ENCODE measurements at regions not wholly inside any gene's neighbourhood (a gene's known extent, or its start where the extent isn't known, plus 50 kb on each side); places are given as distances from the start of the nearest gene placed in this dataset.

DNA sequence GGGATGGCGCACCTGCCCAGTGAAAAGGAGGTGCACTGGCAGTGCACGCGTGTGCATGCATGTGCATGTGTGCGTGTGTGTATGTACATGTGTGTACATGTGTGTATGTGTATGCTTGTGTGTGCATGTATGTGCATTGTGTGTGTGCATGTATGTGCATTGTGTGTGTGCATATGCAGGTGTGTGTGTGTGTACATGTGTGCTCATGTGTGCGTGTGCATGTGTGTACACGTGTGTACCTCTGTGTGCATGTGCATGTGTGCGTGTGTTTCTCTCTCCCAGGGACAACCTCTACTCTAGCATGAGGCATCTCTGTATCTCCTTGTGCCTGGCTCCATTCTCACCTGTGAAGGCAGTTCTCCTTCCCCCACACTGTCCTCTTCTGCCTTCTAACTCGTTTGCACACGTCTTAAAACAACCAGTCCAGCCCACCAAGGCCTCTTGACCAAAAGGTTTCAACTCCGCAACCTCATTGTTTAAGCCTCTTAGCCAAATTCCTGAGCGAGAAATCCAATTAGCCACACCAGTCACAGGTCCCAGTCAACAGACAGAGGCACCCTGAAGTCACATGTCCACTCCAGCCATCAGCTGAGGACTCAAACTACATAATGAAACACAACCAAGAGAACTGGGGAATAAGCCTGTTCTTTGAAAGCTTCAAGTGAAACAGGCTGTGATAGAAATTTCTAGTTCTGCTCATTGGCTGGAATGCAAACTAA is 103.5 kb upstream of the PTPRT start:
- Histone ChIP-seq H3K9ac (ENCODE audit: low read length in 2 of 2) (no peak overlapping the region), H3K9me3 (ENCODE audit: control insufficient read depth in 2 of 2, low read length in 2 of 2) (peaks cover 0 to 6% of the 10 kb centered on the region in 2 donors), H3K4me1 (ENCODE audit: control insufficient read depth, insufficient read depth, low read length) (no peaks in the 10 kb centered on the region), H3K27ac (ENCODE audit: low read length) (no peak overlapping the region), H3K4me3 (ENCODE audit: low read length in 2 of 2) (no peak overlapping the region), H3K36me3 (ENCODE audit: control insufficient read depth in 2 of 2, insufficient read depth in 2 of 2, low read length in 2 of 2) (no peaks in the 10 kb centered on the region), H3K27me3 (ENCODE audit: control insufficient read depth in 1 of 2, insufficient read depth in 2 of 2, low read length in 2 of 2) (no peaks in the 10 kb centered on the region)

- Histone ChIP-seq H3K9ac (ENCODE audit: low read length in 2 of 2) (no peak overlapping the region), H3K4me1 (ENCODE audit: control insufficient read depth, insufficient read depth, low read length) (no peaks in the 10 kb centered on the region), H3K36me3 (ENCODE audit: control insufficient read depth in 2 of 2, insufficient read depth in 2 of 2, low read length in 2 of 2) (no peaks in the 10 kb centered on the region), H3K27ac (ENCODE audit: low read length) (no peak overlapping the region), H3K4me3 (ENCODE audit: low read length in 2 of 2) (no peak overlapping the region), H3K27me3 (ENCODE audit: control insufficient read depth in 1 of 2, insufficient read depth in 2 of 2, low read length in 2 of 2) (no peaks in the 10 kb centered on the region), H3K9me3 (ENCODE audit: control insufficient read depth in 2 of 2, low read length in 2 of 2) (peaks cover 0 to 5% of the 10 kb centered on the region in 2 donors)
Observed at GRCh38 chr20:43292222-43292621, 102.5 kb upstream of the PTPRT start.

GRCh38 chr20:43287637-43288036 is 97.9 kb upstream of the PTPRT start:
- no peaks in the 10 kb centered on the region for H3K36me3 ChIP-seq (ENCODE audit: control insufficient read depth in 2 of 2, insufficient read depth in 2 of 2, low read length in 2 of 2)
- H3K27me3 ChIP-seq (ENCODE audit: control insufficient read depth in 1 of 2, insufficient read depth in 2 of 2, low read length in 2 of 2), result no peaks in the 10 kb centered on the region
- H3K27ac ChIP-seq (ENCODE audit: low read length), result no peak overlapping the region
- no peak overlapping the region for H3K9ac ChIP-seq (ENCODE audit: low read length in 2 of 2)
- no peak overlapping the region for H3K4me3 ChIP-seq (ENCODE audit: low read length in 2 of 2)
- H3K9me3 ChIP-seq (ENCODE audit: control insufficient read depth in 2 of 2, low read length in 2 of 2), result no peaks in the 10 kb centered on the region
- H3K4me1 ChIP-seq (ENCODE audit: control insufficient read depth, insufficient read depth, low read length), result no peaks in the 10 kb centered on the region

DNA sequence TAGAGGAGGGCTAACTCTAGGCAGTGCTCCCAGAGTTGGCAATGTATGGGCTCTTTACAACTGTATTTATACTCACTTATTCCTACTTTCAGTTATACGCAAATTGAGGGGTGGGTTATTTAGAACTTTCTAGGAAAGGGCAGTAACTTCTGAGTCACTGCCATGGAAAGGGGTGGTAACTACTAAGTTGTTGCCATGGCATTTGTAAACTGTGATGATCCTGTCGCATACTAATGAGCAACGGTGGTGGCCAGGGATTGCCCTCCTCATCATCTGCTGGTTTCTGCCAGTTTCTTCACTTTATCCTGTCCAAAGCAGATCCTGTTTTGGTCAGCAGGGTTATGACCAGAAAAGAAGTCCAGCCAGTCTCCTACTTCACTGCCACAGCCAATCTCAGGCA is 95.5 kb upstream of the PTPRT start:
- H3K27ac ChIP-seq (ENCODE audit: low read length), result no peak overlapping the region
- no peaks in the 10 kb centered on the region for H3K36me3 ChIP-seq (ENCODE audit: control insufficient read depth in 2 of 2, insufficient read depth in 2 of 2, low read length in 2 of 2)
- no peaks in the 10 kb centered on the region for H3K4me1 ChIP-seq (ENCODE audit: control insufficient read depth, insufficient read depth, low read length)
- peaks cover 2 to 9% of the 10 kb centered on the region in 2 donors for H3K9me3 ChIP-seq (ENCODE audit: control insufficient read depth in 2 of 2, low read length in 2 of 2)
- no peaks in the 10 kb centered on the region for H3K27me3 ChIP-seq (ENCODE audit: control insufficient read depth in 1 of 2, insufficient read depth in 2 of 2, low read length in 2 of 2)
- H3K4me3 ChIP-seq (ENCODE audit: low read length in 2 of 2), result no peak overlapping the region
- no peak overlapping the region for H3K9ac ChIP-seq (ENCODE audit: low read length in 2 of 2)

DNA sequence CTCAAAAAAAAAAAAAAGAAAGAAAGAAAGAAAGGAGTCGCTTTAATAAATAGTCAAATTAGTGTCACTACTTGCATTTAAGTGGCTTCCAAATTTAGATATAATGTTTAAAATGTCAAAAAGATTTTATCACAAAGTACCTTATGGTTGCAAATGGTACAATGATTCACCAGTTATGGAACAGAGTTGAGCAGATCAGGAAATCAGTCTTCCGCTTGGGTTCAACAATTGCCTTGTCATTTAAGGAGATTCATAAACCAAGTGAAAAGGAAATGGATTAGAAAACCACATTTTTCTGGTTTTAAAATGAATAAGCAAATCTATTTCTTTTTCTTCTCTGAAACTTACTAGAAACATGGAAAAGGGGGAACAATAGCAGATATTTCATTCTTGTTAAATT is 94.8 kb upstream of the PTPRT start:
- H3K27me3 ChIP-seq (ENCODE audit: control insufficient read depth in 1 of 2, insufficient read depth in 2 of 2, low read length in 2 of 2), result no peaks in the 10 kb centered on the region
- no peaks in the 10 kb centered on the region for H3K4me1 ChIP-seq (ENCODE audit: control insufficient read depth, insufficient read depth, low read length)
- no peak overlapping the region for H3K27ac ChIP-seq (ENCODE audit: low read length)
- no peak overlapping the region for H3K9ac ChIP-seq (ENCODE audit: low read length in 2 of 2)
- H3K36me3 ChIP-seq (ENCODE audit: control insufficient read depth in 2 of 2, insufficient read depth in 2 of 2, low read length in 2 of 2), result no peaks in the 10 kb centered on the region
- no peak overlapping the region for H3K4me3 ChIP-seq (ENCODE audit: low read length in 2 of 2)
- peaks cover 6 to 10% of the 10 kb centered on the region in 2 donors for H3K9me3 ChIP-seq (ENCODE audit: control insufficient read depth in 2 of 2, low read length in 2 of 2)

GRCh38 chr20:43283126-43283525 is 93.4 kb upstream of the PTPRT start:
- Histone ChIP-seq H3K27ac (ENCODE audit: low read length) (no peak overlapping the region), H3K4me1 (ENCODE audit: control insufficient read depth, insufficient read depth, low read length) (no peaks in the 10 kb centered on the region), H3K27me3 (ENCODE audit: control insufficient read depth in 1 of 2, insufficient read depth in 2 of 2, low read length in 2 of 2) (no peaks in the 10 kb centered on the region), H3K9ac (ENCODE audit: low read length in 2 of 2) (no peak overlapping the region), H3K9me3 (ENCODE audit: control insufficient read depth in 2 of 2, low read length in 2 of 2) (peaks cover 9 to 13% of the 10 kb centered on the region in 2 donors), H3K4me3 (ENCODE audit: low read length in 2 of 2) (no peak overlapping the region), H3K36me3 (ENCODE audit: control insufficient read depth in 2 of 2, insufficient read depth in 2 of 2, low read length in 2 of 2) (no peaks in the 10 kb centered on the region)

DNA sequence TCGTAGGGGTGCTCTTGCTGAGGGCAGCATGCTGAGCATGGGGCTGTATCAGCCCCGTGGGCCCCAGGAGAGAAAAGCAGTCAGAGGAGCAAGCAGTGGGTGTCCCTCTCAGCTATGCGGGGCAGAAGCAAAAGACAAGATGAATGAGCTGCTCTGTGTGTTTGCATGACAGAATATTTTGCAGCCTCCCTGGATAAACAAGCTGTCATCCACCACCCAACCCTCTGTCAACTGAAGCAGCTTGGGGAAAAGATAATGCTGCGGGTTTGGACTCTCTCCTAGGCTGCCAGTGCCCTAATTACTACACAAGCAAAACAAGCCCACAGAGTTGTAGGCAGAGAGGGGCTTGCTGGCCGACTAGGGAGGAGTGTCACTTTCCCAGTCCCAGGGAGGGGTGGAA is 82.3 kb upstream of the PTPRT start:
- Histone ChIP-seq H3K4me3 (ENCODE audit: low read length in 2 of 2) (no peak overlapping the region), H3K9me3 (ENCODE audit: control insufficient read depth in 2 of 2, low read length in 2 of 2) (peaks cover 0 to 4% of the 10 kb centered on the region in 2 donors), H3K4me1 (ENCODE audit: control insufficient read depth, insufficient read depth, low read length) (no peaks in the 10 kb centered on the region), H3K9ac (ENCODE audit: low read length in 2 of 2) (no peak overlapping the region), H3K27ac (ENCODE audit: low read length) (no peak overlapping the region), H3K27me3 (ENCODE audit: control insufficient read depth in 1 of 2, insufficient read depth in 2 of 2, low read length in 2 of 2) (peaks cover 2 to 3% of the 10 kb centered on the region in 2 donors), H3K36me3 (ENCODE audit: control insufficient read depth in 2 of 2, insufficient read depth in 2 of 2, low read length in 2 of 2) (no peaks in the 10 kb centered on the region)

DNA sequence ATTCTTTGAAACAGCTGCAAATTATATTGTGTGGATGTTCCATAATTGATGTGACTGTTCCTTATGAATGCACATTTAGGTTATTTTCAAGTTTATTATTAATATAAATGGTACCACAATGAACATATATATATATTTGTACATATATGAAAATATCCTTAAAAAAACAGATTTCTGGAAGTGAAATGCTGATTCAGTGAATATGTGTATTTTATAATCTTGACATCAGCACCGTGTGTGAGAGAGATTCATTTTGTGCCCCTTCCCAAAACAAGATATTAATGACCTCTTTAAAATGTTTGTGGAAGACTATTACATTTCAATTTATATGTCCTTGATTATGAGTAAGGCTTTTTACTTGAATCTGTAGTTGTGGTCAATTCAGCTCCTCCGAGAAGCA is 75.7 kb upstream of the PTPRT start:
- Histone ChIP-seq H3K36me3 (ENCODE audit: control insufficient read depth in 2 of 2, insufficient read depth in 2 of 2, low read length in 2 of 2) (no peaks in the 10 kb centered on the region), H3K27me3 (ENCODE audit: control insufficient read depth in 1 of 2, insufficient read depth in 2 of 2, low read length in 2 of 2) (no peaks in the 10 kb centered on the region), H3K4me1 (ENCODE audit: control insufficient read depth, insufficient read depth, low read length) (no peaks in the 10 kb centered on the region), H3K9ac (ENCODE audit: low read length in 2 of 2) (no peak overlapping the region), H3K27ac (ENCODE audit: low read length) (no peak overlapping the region), H3K4me3 (ENCODE audit: low read length in 2 of 2) (no peak overlapping the region), H3K9me3 (ENCODE audit: control insufficient read depth in 2 of 2, low read length in 2 of 2) (no peaks in the 10 kb centered on the region)

DNA sequence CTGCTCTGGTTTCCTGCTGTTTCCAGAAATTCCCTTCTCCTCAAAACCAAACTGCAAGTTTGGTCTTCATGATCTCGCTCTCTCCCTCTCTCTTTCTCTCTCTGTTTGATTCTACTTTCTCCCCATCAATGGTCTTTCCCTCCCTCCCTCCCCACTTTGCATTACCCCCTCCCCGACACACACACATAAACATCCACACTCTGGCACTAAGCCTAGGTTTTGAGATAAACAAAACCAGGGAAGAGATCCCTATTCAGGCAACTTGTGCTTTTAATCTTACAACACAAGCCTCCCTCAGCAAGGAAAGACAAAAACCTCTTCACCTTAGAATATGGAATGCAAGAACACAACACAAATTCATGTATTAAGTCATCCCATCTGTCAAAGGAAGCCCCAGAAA is 73.5 kb upstream of the PTPRT start:
- no peaks in the 10 kb centered on the region for H3K4me1 ChIP-seq (ENCODE audit: control insufficient read depth, insufficient read depth, low read length)
- H3K36me3 ChIP-seq (ENCODE audit: control insufficient read depth in 2 of 2, insufficient read depth in 2 of 2, low read length in 2 of 2), result no peaks in the 10 kb centered on the region
- peaks cover 0 to 8% of the 10 kb centered on the region in 2 donors for H3K9me3 ChIP-seq (ENCODE audit: control insufficient read depth in 2 of 2, low read length in 2 of 2)
- H3K27me3 ChIP-seq (ENCODE audit: control insufficient read depth in 1 of 2, insufficient read depth in 2 of 2, low read length in 2 of 2), result no peaks in the 10 kb centered on the region
- H3K4me3 ChIP-seq (ENCODE audit: low read length in 2 of 2), result no peak overlapping the region
- H3K9ac ChIP-seq (ENCODE audit: low read length in 2 of 2), result no peak overlapping the region
- no peak overlapping the region for H3K27ac ChIP-seq (ENCODE audit: low read length)

DNA sequence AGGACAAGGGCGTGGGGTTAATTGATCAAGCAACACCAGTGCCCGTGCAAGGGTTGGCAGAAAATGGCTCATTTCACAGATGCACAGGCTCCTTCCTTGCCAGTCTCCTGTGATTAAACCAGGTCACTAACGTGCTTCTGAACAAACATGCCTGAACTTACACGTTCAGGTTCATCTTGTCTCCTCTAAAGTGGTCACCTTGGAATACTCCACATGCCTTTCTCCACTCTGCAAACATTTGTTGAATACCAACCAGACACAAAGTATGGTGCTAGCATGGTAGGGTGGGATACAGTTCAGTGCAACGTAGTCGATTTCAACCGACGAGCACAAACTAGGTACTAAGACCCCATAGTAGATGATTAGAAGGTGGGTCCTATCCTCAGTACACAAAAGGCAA is 72.6 kb upstream of the PTPRT start:
- Histone ChIP-seq H3K27me3 (ENCODE audit: control insufficient read depth in 1 of 2, insufficient read depth in 2 of 2, low read length in 2 of 2) (no peaks in the 10 kb centered on the region), H3K9ac (ENCODE audit: low read length in 2 of 2) (no peak overlapping the region), H3K4me3 (ENCODE audit: low read length in 2 of 2) (no peak overlapping the region), H3K27ac (ENCODE audit: low read length) (no peak overlapping the region), H3K4me1 (ENCODE audit: control insufficient read depth, insufficient read depth, low read length) (no peaks in the 10 kb centered on the region), H3K36me3 (ENCODE audit: control insufficient read depth in 2 of 2, insufficient read depth in 2 of 2, low read length in 2 of 2) (no peaks in the 10 kb centered on the region), H3K9me3 (ENCODE audit: control insufficient read depth in 2 of 2, low read length in 2 of 2) (peaks cover 0 to 8% of the 10 kb centered on the region in 2 donors)

GRCh38 chr20:43255877-43256276 is 66.2 kb upstream of the PTPRT start:
- Histone ChIP-seq H3K27me3 (ENCODE audit: control insufficient read depth in 1 of 2, insufficient read depth in 2 of 2, low read length in 2 of 2) (no peaks in the 10 kb centered on the region), H3K4me3 (ENCODE audit: low read length in 2 of 2) (no peak overlapping the region), H3K9ac (ENCODE audit: low read length in 2 of 2) (no peak overlapping the region)

More at GRCh38 chr20:43255877-43256276, 66.2 kb upstream of the PTPRT start:
- no peaks in the 10 kb centered on the region for H3K4me1 ChIP-seq (ENCODE audit: control insufficient read depth, insufficient read depth, low read length)
- H3K9me3 ChIP-seq (ENCODE audit: control insufficient read depth in 2 of 2, low read length in 2 of 2), result peaks cover 0 to 8% of the 10 kb centered on the region in 2 donors
- no peaks in the 10 kb centered on the region for H3K36me3 ChIP-seq (ENCODE audit: control insufficient read depth in 2 of 2, insufficient read depth in 2 of 2, low read length in 2 of 2)
- H3K27ac ChIP-seq (ENCODE audit: low read length), result no peak overlapping the region
